ENCODE measurements at regions not wholly inside any gene's neighbourhood (a gene's known extent, or its start where the extent isn't known, plus 50 kb on each side); places are given as distances from the start of the nearest gene placed in this dataset.

- DNase-seq = no peak
Measured at GRCh38 chr4:81922313-81922712, 450.6 kb upstream of the RASGEF1B start.

GRCh38 chr4:81921751-81922159 is 450.0 kb upstream of the RASGEF1B start:
- no peak for DNase-seq

- no peak for DNase-seq
Measured at GRCh38 chr4:81919810-81920209, 448.1 kb upstream of the RASGEF1B start.

- DNase-seq = peak; percentile 2
Measured at GRCh38 chr4:81919223-81919622, 447.5 kb upstream of the RASGEF1B start.

GRCh38 chr4:81915430-81915829 is 443.7 kb upstream of the RASGEF1B start:
- no peak for DNase-seq

DNA sequence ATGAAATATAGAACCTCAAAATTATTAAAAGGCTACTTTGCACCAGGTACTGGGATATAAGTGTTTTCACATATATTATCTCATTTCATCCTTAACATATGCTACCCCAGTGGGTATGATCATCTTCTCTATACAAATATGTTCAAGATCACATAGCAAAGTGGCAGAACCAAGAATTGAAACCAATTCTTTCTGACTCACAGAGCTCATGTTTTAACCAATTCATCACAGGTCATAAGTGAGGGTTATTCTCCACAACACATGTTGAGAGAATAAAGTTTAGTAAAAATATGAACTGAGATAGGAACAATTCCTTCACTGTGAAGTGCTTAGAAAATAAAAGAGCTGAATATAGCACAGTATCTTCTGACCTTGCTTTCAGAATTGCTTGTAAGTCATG is 442.9 kb upstream of the RASGEF1B start:
- no peak for DNase-seq

GRCh38 chr4:81913427-81913879 is 441.7 kb upstream of the RASGEF1B start:
- peak; percentile 38 for DNase-seq

- DNase-seq = no peak
Measured at GRCh38 chr4:81912376-81913030, 440.8 kb upstream of the RASGEF1B start.

- no peak for DNase-seq
Measured at GRCh38 chr4:81906905-81907304, 435.2 kb upstream of the RASGEF1B start.

DNA sequence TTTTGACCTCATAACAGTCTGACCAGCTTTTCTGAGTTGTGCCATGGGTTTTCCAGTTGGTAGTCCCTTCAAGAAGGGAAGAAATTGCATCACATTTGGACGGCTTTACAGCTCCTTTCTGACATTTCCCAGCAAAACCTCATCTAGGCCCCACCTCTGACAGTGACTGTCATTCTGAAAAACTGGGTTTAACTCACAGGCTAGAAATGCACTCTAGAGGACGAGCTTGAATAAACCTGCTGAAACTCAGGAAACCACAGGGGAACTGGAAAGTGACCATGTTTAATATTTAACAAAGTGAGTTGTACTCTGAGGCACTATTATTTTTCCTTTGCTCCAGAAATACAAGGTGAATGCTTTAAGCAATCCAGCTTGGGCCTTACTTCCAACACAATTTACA is 434.3 kb upstream of the RASGEF1B start:
- no peak for DNase-seq

DNA sequence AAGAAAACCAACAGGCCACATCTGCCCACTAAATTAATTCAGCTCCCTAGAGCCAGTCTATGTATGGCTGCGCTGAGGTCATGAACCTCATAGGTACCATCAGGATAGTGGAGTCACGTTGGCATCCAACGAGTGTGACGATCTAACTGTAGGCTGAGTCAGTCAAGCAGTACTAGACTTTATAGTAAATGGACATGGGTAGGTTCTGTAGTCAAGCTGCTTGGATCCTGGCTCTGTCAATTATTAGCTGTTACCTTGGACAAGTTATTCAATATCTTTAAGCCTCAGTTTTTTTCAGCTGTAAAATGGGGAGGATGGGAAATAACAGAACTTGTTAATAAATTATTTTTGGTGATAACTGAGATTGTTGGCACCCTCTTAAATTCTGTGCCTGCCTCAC is 432.4 kb upstream of the RASGEF1B start:
- DNase-seq = no peak

DNA sequence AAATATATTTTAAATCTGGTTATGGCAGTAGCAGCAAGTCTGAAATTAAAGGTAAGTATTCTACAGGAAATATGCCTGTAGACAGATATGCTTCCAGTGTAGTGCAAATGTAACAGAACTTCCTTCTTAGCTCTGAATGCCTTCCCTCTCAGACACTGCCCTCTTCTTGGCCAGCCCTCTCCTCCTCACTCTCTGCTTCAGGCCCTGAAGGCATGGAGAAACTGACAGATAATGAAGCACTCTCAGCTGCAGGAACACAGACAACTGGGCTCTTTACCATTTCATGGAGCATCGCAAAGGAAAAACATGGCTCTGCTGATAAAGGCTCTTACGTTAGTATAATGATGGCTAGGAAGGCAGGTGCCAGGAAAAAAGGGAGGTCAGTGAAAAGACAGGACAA is 431.5 kb upstream of the RASGEF1B start:
- no peak for DNase-seq

DNA sequence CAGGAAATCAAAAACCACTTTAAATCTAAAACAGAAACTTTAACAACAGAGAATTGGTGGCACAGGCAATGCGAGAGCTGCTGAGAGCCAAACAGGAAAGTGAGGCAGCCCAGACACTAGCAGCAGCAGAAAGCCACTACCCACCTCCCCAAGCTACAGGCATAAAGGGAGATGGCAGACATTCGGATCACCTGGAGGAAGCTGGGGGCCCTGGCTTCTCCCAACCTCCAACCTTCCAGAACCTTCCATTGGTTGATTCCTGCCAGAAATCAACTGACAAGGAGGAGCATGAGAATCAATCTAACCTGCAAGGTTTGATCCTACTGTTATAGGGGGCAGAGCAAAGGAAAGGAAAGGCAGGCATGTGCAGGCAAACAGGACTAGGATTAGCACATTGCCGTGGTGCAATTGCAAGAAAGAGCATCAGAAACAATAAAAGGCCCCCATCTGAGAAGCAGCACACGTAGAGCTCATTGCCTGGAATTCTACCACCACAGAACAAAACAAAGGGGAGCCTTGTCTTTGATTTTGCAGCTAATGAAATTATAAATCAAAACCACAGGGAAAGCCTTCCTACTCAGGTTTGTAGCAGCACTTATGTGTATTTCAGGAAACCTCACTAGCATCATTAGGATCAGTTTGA is 427.3 kb upstream of the RASGEF1B start:
- DNase-seq = no peak

- no peak for DNase-seq
Measured at GRCh38 chr4:81896936-81897335, 425.2 kb upstream of the RASGEF1B start.

- DNase-seq = no peak
Measured at GRCh38 chr4:81891005-81891996, 419.6 kb upstream of the RASGEF1B start.

GRCh38 chr4:81884986-81885385 is 413.3 kb upstream of the RASGEF1B start:
- DNase-seq = no peak

DNA sequence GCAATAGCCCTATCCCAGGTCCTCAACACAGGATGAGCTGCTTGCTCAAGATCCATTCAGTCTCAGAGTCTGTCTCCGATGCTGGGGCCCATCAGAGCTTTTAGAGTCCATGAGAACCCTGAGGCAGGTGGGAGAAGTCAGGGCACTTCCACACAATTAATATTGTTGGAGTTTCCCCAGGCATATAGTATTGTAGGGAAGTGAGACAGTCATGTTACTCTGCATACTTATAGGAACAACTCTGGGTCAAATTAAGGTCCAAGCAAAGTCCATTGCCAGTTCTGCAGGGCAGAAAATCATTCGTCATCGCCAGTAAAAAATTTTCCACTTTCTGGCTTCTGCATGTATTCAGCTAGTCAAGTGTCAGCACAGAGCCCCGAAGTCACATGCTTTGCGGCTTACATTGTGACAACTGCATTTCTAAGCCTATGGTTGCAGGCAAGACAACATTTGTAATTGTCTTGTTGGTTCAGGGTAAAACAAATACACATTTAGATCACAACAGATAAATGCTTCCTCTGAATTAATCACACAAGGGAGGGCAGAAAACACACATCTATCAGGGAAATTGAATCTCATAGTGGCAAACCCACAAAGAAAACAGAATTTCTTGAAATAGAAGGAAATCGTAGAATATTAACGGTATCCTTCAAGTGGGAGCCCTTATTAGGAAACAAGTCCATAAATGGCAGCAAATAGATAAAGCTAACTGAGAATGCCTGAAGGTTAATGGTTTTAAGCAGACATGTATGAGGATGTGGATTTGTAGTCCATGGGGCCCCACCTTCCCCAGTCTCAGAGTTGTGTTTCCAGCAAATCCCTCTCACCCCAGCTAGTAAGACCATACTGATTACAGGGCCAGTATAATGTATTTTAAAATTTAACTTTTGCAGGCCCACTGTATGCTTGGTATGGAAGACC is 412.1 kb upstream of the RASGEF1B start:
- DNase-seq = no peak

GRCh38 chr4:81883004-81883403 is 411.3 kb upstream of the RASGEF1B start:
- DNase-seq = no peak

DNA sequence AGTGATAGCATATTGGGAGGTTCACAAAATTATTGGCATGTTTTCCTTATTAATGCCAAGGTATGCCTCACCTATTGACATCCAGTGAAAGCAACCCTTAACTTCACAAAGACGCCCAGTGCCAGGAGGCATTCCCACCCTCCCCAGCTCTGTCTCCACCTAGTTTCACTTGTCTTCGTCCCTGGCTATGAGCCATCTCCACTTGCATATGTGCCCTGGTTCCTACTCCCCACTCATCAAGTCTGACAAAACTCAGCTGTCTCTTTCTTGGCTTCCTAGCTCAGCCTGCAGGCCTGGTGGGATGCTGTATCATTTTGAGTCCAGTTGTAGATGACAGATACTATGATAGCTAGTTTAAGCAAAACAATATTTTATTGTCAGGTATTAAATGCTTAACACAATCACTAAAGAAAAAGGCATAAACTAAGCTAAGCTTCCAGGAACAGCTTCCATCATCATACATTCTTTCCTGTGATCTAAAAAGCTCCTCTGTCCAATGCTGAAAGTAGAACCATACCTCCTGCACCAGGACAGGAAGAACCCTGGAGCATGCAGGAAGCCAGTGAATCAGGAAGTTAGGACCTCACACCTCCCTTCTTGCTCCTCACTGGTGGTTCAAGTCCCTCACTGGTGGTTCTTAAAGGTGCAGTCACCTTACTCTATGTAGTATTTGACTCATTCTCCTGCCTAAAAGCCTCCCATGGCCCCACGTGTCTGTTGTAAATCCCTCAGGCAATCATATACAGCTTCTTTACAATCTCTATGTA is 410.3 kb upstream of the RASGEF1B start:
- no peak for DNase-seq

DNA sequence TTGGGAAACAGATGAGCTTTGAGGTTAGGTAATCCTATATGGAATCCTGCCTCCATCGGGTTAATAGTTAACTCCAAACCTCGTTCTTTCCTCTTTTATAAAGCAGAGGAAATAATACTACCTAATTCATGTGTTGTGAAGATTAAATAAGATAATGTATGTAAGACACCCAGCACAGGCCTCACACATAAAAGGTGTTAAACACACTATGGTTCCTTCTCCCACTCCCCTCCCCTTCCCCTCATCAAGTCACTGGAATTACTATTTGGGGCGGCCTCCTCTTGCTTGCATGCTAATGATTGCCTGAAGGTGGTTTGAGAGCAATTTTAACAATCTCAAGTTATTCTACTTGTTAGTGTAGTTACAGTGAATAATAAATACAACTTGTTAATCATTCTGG is 404.4 kb upstream of the RASGEF1B start:
- no peak for DNase-seq

Measured in fibroblast of skin of back (primary cell).